HUES64 (cell line): ENCODE measurements at regions not wholly inside any gene's neighbourhood (a gene's known extent, or its start where the extent isn't known, plus 50 kb on each side); places are given as distances from the start of the nearest gene placed in this dataset.

Source experiments
- H3K27ac ChIP-seq: 2 replicates; pipeline ENCODE4 v1.7.0; 2013; ENCODE audit warnings: low read depth, low read length, inconsistent platforms
- H3K27me3 ChIP-seq: 2 replicates; pipeline ENCODE4 v1.6.1; 2013; ENCODE audit warnings: mild to moderate bottlenecking, low read length; ENCODE audit not compliant: insufficient read depth
- H3K36me3 ChIP-seq: 2 replicates; pipeline ENCODE4 v1.6.1; 2013; ENCODE audit warnings: mild to moderate bottlenecking, low read length; ENCODE audit not compliant: insufficient read depth
- H3K4me1 ChIP-seq: 2 replicates; pipeline ENCODE4 v1.6.1; 2013; ENCODE audit warnings: mild to moderate bottlenecking, low read length, moderate library complexity; ENCODE audit not compliant: insufficient read depth
- H3K4me3 ChIP-seq: 2 replicates; pipeline ENCODE4 v1.5.1; 2013; ENCODE audit warnings: mild to moderate bottlenecking, low read length, moderate library complexity
- H3K9ac ChIP-seq: 2 replicates; pipeline ENCODE4 v1.6.1; 2013; ENCODE audit warnings: mild to moderate bottlenecking, low read depth, low read length
- H3K9me3 ChIP-seq: 2 replicates; pipeline ENCODE4 v1.6.1; 2013; ENCODE audit warnings: low read depth, low read length; ENCODE audit not compliant: insufficient read depth
- WGBS: fragments of 150-250, 120-280 bp; methylation state at CpG from one replicate; pipeline ENCODE4 v1.1.7; 2013; ENCODE audit warnings: missing lambda C conversion rate; 5-methylcytosine and 5-hydroxymethylcytosine counted together

- H3K9ac ChIP-seq = no peak overlapping the region
- no peak overlapping the region for H3K27ac ChIP-seq
- H3K36me3 ChIP-seq = no peaks in the 10 kb centered on the region
- H3K9me3 ChIP-seq = no peaks in the 10 kb centered on the region
- H3K27me3 ChIP-seq = no peaks in the 10 kb centered on the region
- H3K4me3 ChIP-seq = no peak overlapping the region
- H3K4me1 ChIP-seq = no peaks in the 10 kb centered on the region
Observed at GRCh38 chr13:67366533-67366932, 136.4 kb upstream of the PCDH9 start.

GRCh38 chr13:67355812-67356476 is 125.8 kb upstream of the PCDH9 start:
- Histone ChIP-seq H3K36me3 (no peaks in the 10 kb centered on the region), H3K4me3 (no peak overlapping the region), H3K4me1 (no peaks in the 10 kb centered on the region), H3K9ac (no peak overlapping the region), H3K27ac (no peak overlapping the region), H3K9me3 (no peaks in the 10 kb centered on the region), H3K27me3 (no peaks in the 10 kb centered on the region)
- WGBS = 84% methylated on average over 6 of the region's 6 CpGs

- 69% methylated on average over 2 of the region's 2 CpGs for WGBS
- Histone ChIP-seq H3K27ac (no peak overlapping the region), H3K9me3 (no peaks in the 10 kb centered on the region), H3K4me3 (no peak overlapping the region), H3K36me3 (no peaks in the 10 kb centered on the region), H3K4me1 (no peaks in the 10 kb centered on the region), H3K9ac (no peak overlapping the region), H3K27me3 (no peaks in the 10 kb centered on the region)
Observed at GRCh38 chr13:67353941-67354340, 123.8 kb upstream of the PCDH9 start.

GRCh38 chr13:67353031-67353430 is 122.9 kb upstream of the PCDH9 start:
- Histone ChIP-seq H3K27ac (no peak overlapping the region), H3K36me3 (no peaks in the 10 kb centered on the region), H3K9me3 (no peaks in the 10 kb centered on the region), H3K4me3 (no peak overlapping the region), H3K27me3 (no peaks in the 10 kb centered on the region), H3K4me1 (no peaks in the 10 kb centered on the region), H3K9ac (no peak overlapping the region)
- no CpG with 5 or more reads among the region's 1 CpG for WGBS

- H3K36me3 ChIP-seq = no peaks in the 10 kb centered on the region
- no peak overlapping the region for H3K27ac ChIP-seq
- no peak overlapping the region for H3K9ac ChIP-seq
- no peaks in the 10 kb centered on the region for H3K9me3 ChIP-seq
- 100% methylated on average over 1 of the region's 1 CpG for WGBS
- H3K4me1 ChIP-seq = no peaks in the 10 kb centered on the region
- no peak overlapping the region for H3K4me3 ChIP-seq
- H3K27me3 ChIP-seq = no peaks in the 10 kb centered on the region
Observed at GRCh38 chr13:67351909-67352308, 121.8 kb upstream of the PCDH9 start.

GRCh38 chr13:67351114-67351513 is 121.0 kb upstream of the PCDH9 start:
- Histone ChIP-seq H3K9ac (no peak overlapping the region), H3K27ac (no peak overlapping the region), H3K4me3 (no peak overlapping the region), H3K4me1 (no peaks in the 10 kb centered on the region), H3K36me3 (no peaks in the 10 kb centered on the region), H3K9me3 (no peaks in the 10 kb centered on the region), H3K27me3 (no peaks in the 10 kb centered on the region)
- WGBS = no CpG with 5 or more reads among the region's 1 CpG

- Histone ChIP-seq H3K4me3 (no peak overlapping the region), H3K36me3 (no peaks in the 10 kb centered on the region), H3K27ac (no peak overlapping the region), H3K27me3 (no peaks in the 10 kb centered on the region), H3K9ac (no peak overlapping the region), H3K4me1 (peaks cover 8% of the 10 kb centered on the region; the same call in 1 of the 2 replicates), H3K9me3 (no peaks in the 10 kb centered on the region)
- no CpG with 5 or more reads among the region's 1 CpG for WGBS
Observed at GRCh38 chr13:67343777-67344176, 113.6 kb upstream of the PCDH9 start.

- Histone ChIP-seq H3K4me1 (peaks cover 8% of the 10 kb centered on the region; the same call in 1 of the 2 replicates), H3K27me3 (no peaks in the 10 kb centered on the region), H3K9ac (no peak overlapping the region), H3K27ac (no peak overlapping the region), H3K36me3 (no peaks in the 10 kb centered on the region), H3K4me3 (no peak overlapping the region), H3K9me3 (no peaks in the 10 kb centered on the region)
- WGBS = 91% methylated on average over 5 of the region's 5 CpGs
Observed at GRCh38 chr13:67341406-67341805, 111.3 kb upstream of the PCDH9 start.

GRCh38 chr13:67330149-67330548 is 100.0 kb upstream of the PCDH9 start:
- WGBS = 98% methylated on average over 3 of the region's 3 CpGs
- Histone ChIP-seq H3K4me3 (no peak overlapping the region), H3K27me3 (no peaks in the 10 kb centered on the region), H3K9ac (no peak overlapping the region), H3K36me3 (no peaks in the 10 kb centered on the region), H3K4me1 (no peaks in the 10 kb centered on the region), H3K27ac (no peak overlapping the region), H3K9me3 (no peaks in the 10 kb centered on the region)

GRCh38 chr13:67328895-67329294 is 98.8 kb upstream of the PCDH9 start:
- Histone ChIP-seq H3K9ac (no peak overlapping the region), H3K9me3 (no peaks in the 10 kb centered on the region), H3K4me3 (no peak overlapping the region), H3K27ac (no peak overlapping the region), H3K27me3 (no peaks in the 10 kb centered on the region), H3K4me1 (no peaks in the 10 kb centered on the region), H3K36me3 (no peaks in the 10 kb centered on the region)
- WGBS = 92% methylated on average over 2 of the region's 3 CpGs

GRCh38 chr13:67318860-67319259 is 88.7 kb upstream of the PCDH9 start:
- H3K36me3 ChIP-seq = no peaks in the 10 kb centered on the region
- H3K9ac ChIP-seq = no peak overlapping the region
- H3K27ac ChIP-seq = no peak overlapping the region
- no peaks in the 10 kb centered on the region for H3K4me1 ChIP-seq
- no peak overlapping the region for H3K4me3 ChIP-seq
- no peaks in the 10 kb centered on the region for H3K9me3 ChIP-seq
- no peaks in the 10 kb centered on the region for H3K27me3 ChIP-seq

- no peaks in the 10 kb centered on the region for H3K36me3 ChIP-seq
- H3K9me3 ChIP-seq = no peaks in the 10 kb centered on the region
- no peaks in the 10 kb centered on the region for H3K27me3 ChIP-seq
- H3K4me1 ChIP-seq = no peaks in the 10 kb centered on the region
- H3K4me3 ChIP-seq = no peak overlapping the region
- H3K27ac ChIP-seq = no peak overlapping the region
- H3K9ac ChIP-seq = no peak overlapping the region
Observed at GRCh38 chr13:67318398-67318797, 88.3 kb upstream of the PCDH9 start.
